Gastrocnemius medialis (tissue), 4 donors: ENCODE measurements at regions not wholly inside any gene's neighbourhood (a gene's known extent, or its start where the extent isn't known, plus 50 kb on each side); places are given as distances from the start of the nearest gene placed in this dataset.
"Not testable (repeated sequence)": the region's sequence is repeated elsewhere in the genome, so short reads cannot be mapped to it uniquely, and the experiment has no call there.

ENCODE experiments used
- POLR2A ChIP-seq, 2 donors: fragments of 450-650 bp; IDR thresholded peaks; one replicate each; pipeline ENCODE4 v1.6.1; 2017; ENCODE audit warnings: antibody characterized with exemption in 2 of 2, mild to moderate bottlenecking in 2 of 2, moderate library complexity in 2 of 2
- TF ChIP-seq, protein P1 (sequence below), 5 experiments: fragments of 450-650 bp in 3 of 5; fragments of 200-600 bp in 2 of 5; sonication (generic) in 2 of 5; IDR thresholded peaks in 4 of 5; conservative IDR thresholded peaks in 1 of 5; 1 replicate in 4 of 5; 2 replicates in 1 of 5; pipeline ENCODE4 v1.5.1; 2016 to 2019; ENCODE audit warnings: antibody characterized with exemption in 5 of 5, mild to moderate bottlenecking in 3 of 5, moderate library complexity in 3 of 5

DNA sequence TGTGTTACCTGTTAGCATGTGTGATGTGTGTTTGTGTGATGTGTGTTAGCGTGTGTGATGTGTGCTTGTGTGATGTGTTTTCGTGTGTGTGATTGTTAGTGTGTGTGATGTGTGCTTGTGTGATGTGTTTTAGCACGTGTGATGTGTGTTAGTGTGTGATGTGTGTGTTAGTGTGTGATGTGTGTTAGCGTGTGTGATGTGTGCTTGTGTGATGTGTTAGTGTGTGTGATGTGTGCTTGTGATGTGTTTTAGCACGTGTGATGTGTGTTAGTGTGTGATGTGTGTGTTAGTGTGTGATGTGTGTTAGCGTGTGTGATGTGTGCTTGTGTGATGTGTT is 68.4 kb upstream of the CFAP46 start:
- TF ChIP-seq, protein P1, sequence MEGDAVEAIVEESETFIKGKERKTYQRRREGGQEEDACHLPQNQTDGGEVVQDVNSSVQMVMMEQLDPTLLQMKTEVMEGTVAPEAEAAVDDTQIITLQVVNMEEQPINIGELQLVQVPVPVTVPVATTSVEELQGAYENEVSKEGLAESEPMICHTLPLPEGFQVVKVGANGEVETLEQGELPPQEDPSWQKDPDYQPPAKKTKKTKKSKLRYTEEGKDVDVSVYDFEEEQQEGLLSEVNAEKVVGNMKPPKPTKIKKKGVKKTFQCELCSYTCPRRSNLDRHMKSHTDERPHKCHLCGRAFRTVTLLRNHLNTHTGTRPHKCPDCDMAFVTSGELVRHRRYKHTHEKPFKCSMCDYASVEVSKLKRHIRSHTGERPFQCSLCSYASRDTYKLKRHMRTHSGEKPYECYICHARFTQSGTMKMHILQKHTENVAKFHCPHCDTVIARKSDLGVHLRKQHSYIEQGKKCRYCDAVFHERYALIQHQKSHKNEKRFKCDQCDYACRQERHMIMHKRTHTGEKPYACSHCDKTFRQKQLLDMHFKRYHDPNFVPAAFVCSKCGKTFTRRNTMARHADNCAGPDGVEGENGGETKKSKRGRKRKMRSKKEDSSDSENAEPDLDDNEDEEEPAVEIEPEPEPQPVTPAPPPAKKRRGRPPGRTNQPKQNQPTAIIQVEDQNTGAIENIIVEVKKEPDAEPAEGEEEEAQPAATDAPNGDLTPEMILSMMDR (IDR thresholded peaks at IDR 0.05 in 4 of 5, conservative IDR thresholded peaks at IDR 0.05 in 1 of 5) = not testable (repeated sequence)
- TF ChIP-seq POLR2A (IDR thresholded peaks at IDR 0.05) = not testable (repeated sequence)
